ENCODE measurements at regions not wholly inside any gene's neighbourhood (a gene's known extent, or its start where the extent isn't known, plus 50 kb on each side); places are given as distances from the start of the nearest gene placed in this dataset.

DNA sequence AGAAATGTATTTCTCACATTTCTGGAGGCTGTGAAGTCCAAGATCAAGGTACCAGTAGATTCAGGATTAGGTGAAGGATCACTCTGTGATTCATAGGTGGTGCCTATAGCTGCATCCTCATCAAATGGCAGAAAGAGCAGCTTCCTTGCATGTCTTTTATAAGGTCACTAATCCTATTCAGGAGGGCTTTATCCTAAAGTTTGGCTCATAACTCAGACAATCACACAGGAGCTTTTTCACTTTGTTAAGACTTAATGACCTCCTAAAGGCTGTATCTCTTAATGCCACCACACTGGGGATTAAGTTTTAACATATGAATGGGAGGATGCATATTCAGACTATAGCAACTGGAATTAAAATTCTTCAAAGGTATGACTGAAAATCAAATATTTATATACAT, 861.1 kb downstream of the DACH1 start:
- DNase-seq (ENCODE audit: low read depth, low spot score): no peak
- no peak overlapping the region for H3K9ac ChIP-seq (ENCODE audit: control insufficient read depth, extremely low read depth, insufficient read depth, low read length)
- no peak overlapping the region for H2AFZ ChIP-seq (ENCODE audit: control insufficient read depth, low read length)
- TF ChIP-seq, protein P1, sequence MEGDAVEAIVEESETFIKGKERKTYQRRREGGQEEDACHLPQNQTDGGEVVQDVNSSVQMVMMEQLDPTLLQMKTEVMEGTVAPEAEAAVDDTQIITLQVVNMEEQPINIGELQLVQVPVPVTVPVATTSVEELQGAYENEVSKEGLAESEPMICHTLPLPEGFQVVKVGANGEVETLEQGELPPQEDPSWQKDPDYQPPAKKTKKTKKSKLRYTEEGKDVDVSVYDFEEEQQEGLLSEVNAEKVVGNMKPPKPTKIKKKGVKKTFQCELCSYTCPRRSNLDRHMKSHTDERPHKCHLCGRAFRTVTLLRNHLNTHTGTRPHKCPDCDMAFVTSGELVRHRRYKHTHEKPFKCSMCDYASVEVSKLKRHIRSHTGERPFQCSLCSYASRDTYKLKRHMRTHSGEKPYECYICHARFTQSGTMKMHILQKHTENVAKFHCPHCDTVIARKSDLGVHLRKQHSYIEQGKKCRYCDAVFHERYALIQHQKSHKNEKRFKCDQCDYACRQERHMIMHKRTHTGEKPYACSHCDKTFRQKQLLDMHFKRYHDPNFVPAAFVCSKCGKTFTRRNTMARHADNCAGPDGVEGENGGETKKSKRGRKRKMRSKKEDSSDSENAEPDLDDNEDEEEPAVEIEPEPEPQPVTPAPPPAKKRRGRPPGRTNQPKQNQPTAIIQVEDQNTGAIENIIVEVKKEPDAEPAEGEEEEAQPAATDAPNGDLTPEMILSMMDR (optimal IDR thresholded peaks at IDR 0.05 in 1 of 3, IDR thresholded peaks at IDR 0.05 in 1 of 3, conservative IDR thresholded peaks at IDR 0.05 in 1 of 3; ENCODE audit: extremely low read depth in 1 of 3, insufficient read depth in 2 of 3, low read length in 3 of 3): no peak
- no peak for TF ChIP-seq EZH2 (IDR thresholded peaks at IDR 0.05; ENCODE audit: low read length)
- no peaks in the 10 kb centered on the region for H4K20me1 ChIP-seq (ENCODE audit: control insufficient read depth, extremely low read depth, insufficient read depth, low read length)
- no peak overlapping the region for H3K4me3 ChIP-seq (ENCODE audit: control insufficient read depth in 2 of 3, extremely low read depth in 1 of 3, insufficient read depth in 2 of 3, low read depth in 1 of 3, low read length in 3 of 3)
- no peaks in the 10 kb centered on the region for H3K27me3 ChIP-seq (ENCODE audit: control insufficient read depth, extremely low read depth, insufficient read depth, low read length)
- H3K9me3 ChIP-seq (ENCODE audit: control insufficient read depth, low read depth, low read length): no peaks in the 10 kb centered on the region
- no peak overlapping the region for H3K27ac ChIP-seq (ENCODE audit: control insufficient read depth, insufficient read depth, low read length)
- H3K4me2 ChIP-seq (ENCODE audit: control insufficient read depth, extremely low read depth, insufficient read depth, low read depth, low read length): no peak overlapping the region
- no peaks in the 10 kb centered on the region for H3K36me3 ChIP-seq (ENCODE audit: control insufficient read depth in 2 of 2, extremely low read depth in 1 of 2, insufficient read depth in 2 of 2, low read length in 2 of 2)
- no peak for FAIRE-seq
- H3K9me1 ChIP-seq (ENCODE audit: control insufficient read depth, extremely low read depth, insufficient read depth, low read length): no peaks in the 10 kb centered on the region
- dilution Hi-C loops (cut with MboI; ENCODE audit: extremely low pct_ligation_motif_present, low sequenced_read_pairs): no loop called here
- H3K79me2 ChIP-seq (ENCODE audit: control insufficient read depth, insufficient read depth, low read length): no peaks in the 10 kb centered on the region
- no peaks in the 10 kb centered on the region for H3K4me1 ChIP-seq (ENCODE audit: control insufficient read depth, extremely low read depth, insufficient read depth, low read length)

GRCh38 chr13:70995338-70995737, 871.7 kb downstream of the DACH1 start:
- dilution Hi-C loops (cut with MboI; ENCODE audit: extremely low pct_ligation_motif_present, low sequenced_read_pairs): no loop called here
- no peak overlapping the region for H2AFZ ChIP-seq (ENCODE audit: control insufficient read depth, low read length)
- H3K4me2 ChIP-seq (ENCODE audit: control insufficient read depth, extremely low read depth, insufficient read depth, low read depth, low read length): no peak overlapping the region
- FAIRE-seq: no peak
- no peaks in the 10 kb centered on the region for H3K36me3 ChIP-seq (ENCODE audit: control insufficient read depth in 2 of 2, extremely low read depth in 1 of 2, insufficient read depth in 2 of 2, low read length in 2 of 2)
- H3K9me3 ChIP-seq (ENCODE audit: control insufficient read depth, low read depth, low read length): no peaks in the 10 kb centered on the region
- no peak overlapping the region for H3K27ac ChIP-seq (ENCODE audit: control insufficient read depth, insufficient read depth, low read length)
- H3K27me3 ChIP-seq (ENCODE audit: control insufficient read depth, extremely low read depth, insufficient read depth, low read length): no peaks in the 10 kb centered on the region
- no peak for DNase-seq (ENCODE audit: low read depth, low spot score)
- H3K79me2 ChIP-seq (ENCODE audit: control insufficient read depth, insufficient read depth, low read length): no peaks in the 10 kb centered on the region
- no peaks in the 10 kb centered on the region for H3K4me1 ChIP-seq (ENCODE audit: control insufficient read depth, extremely low read depth, insufficient read depth, low read length)
- no peaks in the 10 kb centered on the region for H4K20me1 ChIP-seq (ENCODE audit: control insufficient read depth, extremely low read depth, insufficient read depth, low read length)
- no peaks in the 10 kb centered on the region for H3K9me1 ChIP-seq (ENCODE audit: control insufficient read depth, extremely low read depth, insufficient read depth, low read length)
- TF ChIP-seq, protein P1 (optimal IDR thresholded peaks at IDR 0.05 in 1 of 3, IDR thresholded peaks at IDR 0.05 in 1 of 3, conservative IDR thresholded peaks at IDR 0.05 in 1 of 3; ENCODE audit: extremely low read depth in 1 of 3, insufficient read depth in 2 of 3, low read length in 3 of 3): no peak
- TF ChIP-seq EZH2 (IDR thresholded peaks at IDR 0.05; ENCODE audit: low read length): no peak
- H3K4me3 ChIP-seq (ENCODE audit: control insufficient read depth in 2 of 3, extremely low read depth in 1 of 3, insufficient read depth in 2 of 3, low read depth in 1 of 3, low read length in 3 of 3): no peak overlapping the region
- H3K9ac ChIP-seq (ENCODE audit: control insufficient read depth, extremely low read depth, insufficient read depth, low read length): no peak overlapping the region
